HT1080 (cell line): ENCODE measurements at regions not wholly inside any gene's neighbourhood (a gene's known extent, or its start where the extent isn't known, plus 50 kb on each side); places are given as distances from the start of the nearest gene placed in this dataset.
"Not testable (repeated sequence)": the region's sequence is repeated elsewhere in the genome, so short reads cannot be mapped to it uniquely, and the experiment has no call there.

ENCODE experiments used
- DNase-seq: peaks from one replicate; pipeline ENCODE4 v3.0.0-alpha.2; 2015; ENCODE audit warnings: low read depth

- peak; percentile 79 for DNase-seq
Measured at GRCh38 chr15:94840794-94841783, 609.7 kb downstream of the MCTP2 start.

- no peak for DNase-seq
Measured at GRCh38 chr15:94843060-94843459, 611.7 kb downstream of the MCTP2 start.

- no peak for DNase-seq
Measured at GRCh38 chr15:94844198-94844537, 612.8 kb downstream of the MCTP2 start.

DNA sequence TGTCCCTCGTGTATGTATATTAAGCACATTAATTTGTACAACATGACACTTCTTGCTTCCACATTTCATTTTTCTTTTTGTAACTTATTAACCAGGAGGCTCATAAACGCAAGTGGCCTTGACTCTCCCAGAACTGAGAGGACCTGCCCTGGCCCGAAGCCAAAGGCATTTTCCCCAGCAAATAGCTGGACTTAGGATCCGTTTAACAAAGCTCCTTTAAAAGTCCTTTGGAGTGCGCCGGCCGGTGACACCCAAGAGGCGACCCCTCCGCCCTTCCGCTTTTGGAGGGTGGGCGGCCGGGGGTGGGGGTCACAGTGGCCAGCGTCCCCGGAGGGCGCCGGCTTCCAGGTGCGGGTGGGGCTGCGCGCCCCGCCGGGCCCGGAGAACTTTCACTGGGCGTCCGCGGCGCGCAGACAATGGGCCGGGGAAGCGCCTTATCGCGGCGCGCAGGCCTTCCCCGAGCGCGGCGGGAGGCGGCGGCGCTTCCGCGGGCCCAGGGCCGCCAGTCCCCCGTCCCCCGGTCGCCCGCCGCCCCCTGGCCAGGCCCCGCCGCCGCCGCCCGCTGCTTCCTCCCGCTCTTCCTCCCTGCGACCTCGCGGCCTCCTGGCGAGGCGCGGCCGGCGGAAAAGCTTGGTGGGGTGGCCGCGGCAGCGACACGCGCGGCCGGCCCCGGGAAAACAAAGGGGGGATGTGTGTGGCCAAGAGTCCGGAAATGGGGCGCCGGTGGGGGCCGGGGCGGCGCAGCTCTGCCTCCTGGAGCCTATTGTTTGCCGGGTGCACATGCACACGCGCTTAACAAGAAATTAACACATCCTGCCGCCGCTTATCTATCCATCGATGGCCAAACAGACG lies 613.4 kb downstream of the MCTP2 start:
- no peak for DNase-seq

DNA sequence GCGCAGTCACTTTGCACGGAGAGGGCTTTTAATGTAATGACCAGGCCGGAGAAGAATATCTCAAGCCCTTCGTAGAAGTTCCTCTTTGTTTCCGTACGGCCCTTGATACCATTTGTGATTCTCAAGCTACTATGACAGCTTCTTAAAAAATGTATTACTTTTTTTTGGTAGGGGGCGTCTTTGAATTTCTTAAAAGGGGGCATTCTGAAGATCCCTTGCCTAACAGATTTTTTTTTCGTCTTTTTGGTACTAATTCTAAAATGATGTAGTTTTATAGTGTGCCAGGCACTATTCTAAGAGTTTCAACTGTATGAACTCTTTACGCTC lies 614.0 kb downstream of the MCTP2 start:
- DNase-seq, result no peak

DNA sequence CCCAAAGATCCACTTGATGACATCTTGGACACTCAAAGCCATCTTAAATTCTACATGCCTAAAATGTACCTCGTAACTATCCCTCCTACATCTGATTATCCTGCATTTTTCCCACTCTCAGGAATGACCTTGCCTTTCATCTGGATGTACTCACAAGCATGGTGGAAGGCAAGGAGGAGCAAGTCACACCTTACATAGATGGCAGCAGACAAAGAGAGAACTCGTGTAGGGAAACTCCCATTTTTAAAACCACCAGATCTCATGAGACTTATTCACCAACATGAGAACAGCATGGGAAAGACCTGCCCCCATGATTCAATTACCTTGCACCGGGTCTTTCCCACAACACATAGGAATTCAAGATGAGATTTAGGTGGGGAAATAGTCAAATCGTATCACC lies 616.0 kb downstream of the MCTP2 start:
- no peak for DNase-seq

DNA sequence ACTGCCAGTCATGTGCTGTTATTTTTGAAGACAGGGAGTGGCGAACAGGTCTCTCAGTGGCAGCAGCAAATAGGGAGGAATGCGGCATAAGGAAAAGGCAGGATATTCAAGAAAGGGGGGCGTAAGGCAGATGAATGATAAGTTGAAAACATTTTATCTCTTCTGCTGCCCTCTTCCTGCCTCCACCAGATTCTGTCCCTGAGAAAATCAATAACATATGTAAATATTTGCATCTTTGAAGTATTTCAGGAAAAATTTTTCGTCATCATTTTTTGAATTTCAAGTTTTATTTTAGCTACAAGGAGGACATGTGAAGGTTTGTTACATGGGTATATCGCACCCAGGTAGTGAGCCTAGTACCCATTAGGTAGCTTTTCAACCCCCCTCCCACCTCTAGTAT lies 616.7 kb downstream of the MCTP2 start:
- no peak for DNase-seq

GRCh38 chr15:94855018-94855408 lies 623.7 kb downstream of the MCTP2 start:
- no peak for DNase-seq

GRCh38 chr15:94855409-94856266 lies 624.3 kb downstream of the MCTP2 start:
- no peak for DNase-seq

DNA sequence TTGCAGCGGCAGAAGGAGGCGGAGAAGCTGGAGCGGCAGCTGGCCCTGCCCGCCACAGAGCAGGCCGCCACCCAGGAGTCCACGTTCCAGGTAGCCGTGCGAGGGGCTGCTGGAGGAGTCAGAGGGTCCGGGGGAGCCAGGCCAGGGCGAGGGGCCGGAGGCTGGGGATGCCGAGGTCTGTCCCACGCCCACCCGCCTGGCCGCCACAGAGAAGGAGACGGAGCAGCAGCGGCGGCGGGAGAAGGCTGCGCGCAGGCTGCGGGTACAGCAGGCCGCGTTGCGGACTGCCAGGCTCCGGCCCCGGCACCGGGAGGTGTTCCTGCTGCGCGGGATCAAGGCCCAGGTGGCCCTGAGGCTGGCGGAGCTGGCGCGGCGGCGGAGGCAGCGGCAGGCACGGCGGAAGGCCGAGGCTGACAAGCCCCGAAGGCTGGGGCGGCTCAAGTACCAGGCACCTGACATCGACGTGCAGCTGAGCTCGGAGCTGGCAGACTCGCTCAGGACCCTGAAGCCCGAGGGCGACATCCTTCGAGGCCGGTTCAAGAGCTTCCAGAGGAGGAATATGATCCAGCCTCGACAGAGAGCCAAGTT lies 625.0 kb downstream of the MCTP2 start:
- DNase-seq, result no peak

GRCh38 chr15:94857466-94857865 lies 626.1 kb downstream of the MCTP2 start:
- DNase-seq, result no peak

DNA sequence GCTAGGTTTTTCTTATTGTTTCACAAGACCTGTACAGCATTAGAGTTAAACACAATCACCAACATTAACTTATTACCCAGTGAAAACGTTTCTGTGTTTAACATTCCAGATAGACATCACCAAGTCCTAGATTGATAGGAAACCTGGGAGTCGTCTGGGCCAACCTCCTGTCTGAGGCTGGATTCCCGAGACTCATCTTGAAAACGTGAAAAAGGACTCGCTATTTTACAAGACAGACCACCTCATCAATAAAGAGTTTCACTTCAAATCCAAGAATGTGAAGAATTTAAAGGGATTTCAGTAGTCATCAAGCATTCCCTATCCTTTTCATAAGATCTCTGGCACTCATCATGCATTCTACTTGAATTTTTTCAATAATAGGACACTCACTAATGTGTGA lies 626.6 kb downstream of the MCTP2 start:
- no peak for DNase-seq

DNA sequence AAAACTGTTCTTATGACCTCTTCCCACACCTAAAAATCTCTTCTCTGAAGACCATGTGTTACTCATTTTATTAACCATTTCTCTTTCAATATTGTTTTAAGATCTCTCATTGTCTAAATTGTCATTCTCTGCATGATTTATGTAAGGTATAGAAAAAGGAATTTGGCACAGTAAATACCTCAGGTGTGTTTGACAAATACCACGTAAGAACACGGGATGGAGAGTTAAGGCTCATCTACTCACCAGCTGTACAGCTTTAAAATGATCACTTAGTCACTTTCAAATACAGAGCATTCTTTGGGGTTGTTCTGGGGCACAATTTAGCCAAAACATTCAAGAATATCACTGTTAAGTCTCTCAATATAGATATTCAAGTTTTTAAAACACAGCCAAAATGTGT lies 627.1 kb downstream of the MCTP2 start:
- DNase-seq, result no peak

DNA sequence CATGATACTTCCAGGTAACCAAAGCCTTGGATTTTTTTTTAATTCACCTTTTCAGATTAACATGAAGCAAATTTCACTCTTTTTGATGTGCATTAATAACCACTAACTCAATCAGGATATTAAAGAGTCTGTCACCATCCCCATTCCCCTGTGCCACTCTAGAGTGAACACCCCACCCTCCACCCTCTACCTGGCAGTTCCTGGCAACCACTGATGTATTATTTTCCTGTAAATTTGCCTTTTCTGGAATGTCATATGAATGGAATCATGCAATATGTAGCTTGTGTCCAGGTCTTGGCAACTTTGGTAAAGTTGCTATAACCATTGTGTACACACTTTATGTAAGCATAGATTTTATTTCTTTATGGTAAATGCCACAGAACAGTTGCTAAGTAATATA lies 627.6 kb downstream of the MCTP2 start:
- DNase-seq, result no peak

DNA sequence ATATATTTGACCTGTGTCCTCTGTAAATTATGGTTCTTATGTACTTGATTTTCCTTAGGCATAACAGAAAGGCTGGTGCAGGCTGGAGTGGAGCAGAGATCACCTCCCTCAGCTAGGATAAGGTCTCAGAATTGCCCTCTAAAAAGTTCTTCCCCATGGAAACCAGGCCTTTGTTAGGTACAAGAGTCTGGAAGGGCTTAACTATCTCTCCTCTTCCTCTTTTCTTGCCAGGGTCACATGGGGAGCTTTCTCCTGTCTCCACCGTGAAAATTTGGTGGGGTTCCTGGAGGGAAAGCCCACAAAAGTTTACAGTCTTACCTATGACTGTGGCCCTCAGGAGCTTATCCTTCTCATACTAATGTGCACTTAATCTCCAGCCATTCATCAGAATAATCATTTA lies 633.2 kb downstream of the MCTP2 start:
- no peak for DNase-seq

DNA sequence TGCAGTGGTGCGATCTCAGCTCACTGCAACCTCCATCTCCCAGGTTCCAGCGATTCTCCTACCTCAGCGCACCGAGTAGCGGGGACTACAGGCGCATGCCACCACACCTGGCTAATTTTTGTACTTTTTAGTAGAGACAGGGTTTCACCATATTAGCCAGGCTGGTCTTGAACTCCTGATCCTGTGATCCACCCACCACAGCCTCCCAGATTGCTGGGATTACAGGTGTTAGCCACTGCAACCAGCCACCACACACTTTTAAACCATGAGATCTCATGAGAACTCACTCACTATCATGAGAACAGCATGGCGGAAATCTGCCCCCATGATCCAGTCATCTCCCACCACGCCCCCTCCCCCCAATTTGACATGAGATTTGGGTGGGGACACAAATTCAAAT lies 636.9 kb downstream of the MCTP2 start:
- DNase-seq, result not testable (repeated sequence)

- peak; percentile 4 for DNase-seq
Measured at GRCh38 chr15:94875550-94875949, 644.2 kb downstream of the MCTP2 start.

DNA sequence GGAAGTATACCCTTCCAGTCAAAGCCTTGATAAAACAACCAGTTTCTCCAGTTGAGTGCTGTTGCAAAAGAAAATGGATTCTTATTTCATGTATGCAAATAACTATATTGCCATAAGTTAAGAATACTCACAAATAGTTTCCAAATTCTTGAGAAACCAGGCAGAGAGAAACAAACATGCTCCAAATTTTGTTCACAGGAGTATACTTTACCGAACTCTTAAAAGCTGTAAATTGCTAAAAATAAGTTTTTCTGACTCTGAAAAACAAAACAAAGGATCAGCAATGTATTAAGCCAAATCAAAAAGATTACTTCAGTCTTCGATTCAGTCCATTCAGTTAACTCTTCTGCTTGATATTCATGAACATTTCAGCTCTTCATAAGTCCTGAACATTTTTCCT lies 646.5 kb downstream of the MCTP2 start:
- DNase-seq, result no peak

GRCh38 chr15:94882071-94882712 lies 650.8 kb downstream of the MCTP2 start:
- no peak for DNase-seq

GRCh38 chr15:94887391-94887790 lies 656.0 kb downstream of the MCTP2 start:
- no peak for DNase-seq

GRCh38 chr15:94889153-94889552 lies 657.8 kb downstream of the MCTP2 start:
- DNase-seq, result no peak
